ENCODE measurements at regions not wholly inside any gene's neighbourhood (a gene's known extent, or its start where the extent isn't known, plus 50 kb on each side); places are given as distances from the start of the nearest gene placed in this dataset.
"Not testable (repeated sequence)": the region's sequence is repeated elsewhere in the genome, so short reads cannot be mapped to it uniquely, and the experiment has no call there.

DNA sequence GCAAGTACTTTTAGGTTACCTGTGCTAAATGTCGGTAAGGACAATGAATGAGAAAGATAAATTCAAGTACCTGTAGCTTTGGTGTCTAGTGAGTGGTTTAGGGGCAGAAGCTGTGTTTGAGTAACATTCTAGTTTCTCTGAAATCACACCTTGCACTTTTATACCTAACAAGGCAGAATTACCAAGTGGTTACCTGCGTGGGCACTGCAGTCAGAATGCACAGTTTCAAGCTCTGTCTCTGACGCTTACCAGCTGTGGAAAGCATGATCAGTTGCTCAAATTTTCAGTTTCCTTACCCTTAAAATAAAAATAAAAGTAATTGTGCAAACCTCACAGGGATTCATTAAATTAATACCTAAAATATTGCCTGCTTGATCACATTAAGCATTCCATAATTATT is 846.9 kb upstream of the VRK2 start:
- no peak for TF ChIP-seq POLR2A (IDR thresholded peaks at IDR 0.05; ENCODE audit: low read depth, low read length)
- TF ChIP-seq POLR2AphosphoS5 (IDR thresholded peaks at IDR 0.05; ENCODE audit: low read depth, low read length): no peak
- no peak for TF ChIP-seq TAF1 (IDR thresholded peaks at IDR 0.05; ENCODE audit: borderline replicate concordance, low read depth, low read length)
- FAIRE-seq (no peak), DNase-seq (ENCODE audit: insufficient read length) (no peak)

GRCh38 chr2:57204364-57204763 is 842.2 kb upstream of the VRK2 start:
- DNase-seq (ENCODE audit: insufficient read length) (no peak), FAIRE-seq (no peak)
- TF ChIP-seq POLR2A (IDR thresholded peaks at IDR 0.05; ENCODE audit: low read depth, low read length) (no peak), TAF1 (IDR thresholded peaks at IDR 0.05; ENCODE audit: borderline replicate concordance, low read depth, low read length) (no peak), POLR2AphosphoS5 (IDR thresholded peaks at IDR 0.05; ENCODE audit: low read depth, low read length) (no peak)

GRCh38 chr2:57205241-57205640 is 841.4 kb upstream of the VRK2 start:
- DNase-seq (ENCODE audit: insufficient read length): no peak
- TF ChIP-seq POLR2A (IDR thresholded peaks at IDR 0.05; ENCODE audit: low read depth, low read length): no peak
- TF ChIP-seq TAF1 (IDR thresholded peaks at IDR 0.05; ENCODE audit: borderline replicate concordance, low read depth, low read length): no peak
- TF ChIP-seq POLR2AphosphoS5 (IDR thresholded peaks at IDR 0.05; ENCODE audit: low read depth, low read length): no peak
- no peak for FAIRE-seq

- TF ChIP-seq POLR2A (IDR thresholded peaks at IDR 0.05; ENCODE audit: low read depth, low read length) (no peak), POLR2AphosphoS5 (IDR thresholded peaks at IDR 0.05; ENCODE audit: low read depth, low read length) (no peak), TAF1 (IDR thresholded peaks at IDR 0.05; ENCODE audit: borderline replicate concordance, low read depth, low read length) (no peak)
- FAIRE-seq (no peak), DNase-seq (ENCODE audit: insufficient read length) (no peak)
These were observed 839.4 kb upstream of the VRK2 start for GRCh38 chr2:57207191-57207590.

- FAIRE-seq (no peak), DNase-seq (ENCODE audit: insufficient read length) (no peak)
- no peak for TF ChIP-seq TAF1 (IDR thresholded peaks at IDR 0.05; ENCODE audit: borderline replicate concordance, low read depth, low read length)
These were observed 836.8 kb upstream of the VRK2 start for GRCh38 chr2:57209799-57210198.

DNA sequence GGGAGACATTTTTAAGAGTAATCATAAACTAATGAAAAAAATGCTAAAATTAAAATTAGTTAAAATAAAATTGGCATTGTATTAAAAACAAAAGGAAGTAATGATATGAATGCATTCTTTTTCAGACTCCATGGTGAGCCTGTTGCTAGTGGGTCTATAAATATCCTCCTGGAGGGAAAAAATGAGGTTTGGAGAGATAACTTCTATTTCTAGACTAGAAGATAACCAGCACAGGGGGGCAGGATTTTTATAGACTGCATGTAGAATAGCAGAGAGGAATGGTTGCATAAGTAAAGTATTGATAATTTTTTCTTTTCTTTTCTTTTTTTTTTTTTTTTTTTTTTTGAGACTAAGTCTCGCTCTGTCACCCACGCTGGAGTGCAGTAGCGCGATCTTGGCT is 835.8 kb upstream of the VRK2 start:
- DNase-seq (ENCODE audit: insufficient read length) (no peak), FAIRE-seq (no peak)
- no peak for TF ChIP-seq TAF1 (IDR thresholded peaks at IDR 0.05; ENCODE audit: borderline replicate concordance, low read depth, low read length)
- no peak for TF ChIP-seq POLR2A (IDR thresholded peaks at IDR 0.05; ENCODE audit: low read depth, low read length)
- no peak for TF ChIP-seq POLR2AphosphoS5 (IDR thresholded peaks at IDR 0.05; ENCODE audit: low read depth, low read length)

GRCh38 chr2:57217013-57217412 is 829.6 kb upstream of the VRK2 start:
- no peak for DNase-seq (ENCODE audit: insufficient read length)
- FAIRE-seq: no peak
- TF ChIP-seq TAF1 (IDR thresholded peaks at IDR 0.05; ENCODE audit: borderline replicate concordance, low read depth, low read length) (no peak), POLR2AphosphoS5 (IDR thresholded peaks at IDR 0.05; ENCODE audit: low read depth, low read length) (no peak)

DNA sequence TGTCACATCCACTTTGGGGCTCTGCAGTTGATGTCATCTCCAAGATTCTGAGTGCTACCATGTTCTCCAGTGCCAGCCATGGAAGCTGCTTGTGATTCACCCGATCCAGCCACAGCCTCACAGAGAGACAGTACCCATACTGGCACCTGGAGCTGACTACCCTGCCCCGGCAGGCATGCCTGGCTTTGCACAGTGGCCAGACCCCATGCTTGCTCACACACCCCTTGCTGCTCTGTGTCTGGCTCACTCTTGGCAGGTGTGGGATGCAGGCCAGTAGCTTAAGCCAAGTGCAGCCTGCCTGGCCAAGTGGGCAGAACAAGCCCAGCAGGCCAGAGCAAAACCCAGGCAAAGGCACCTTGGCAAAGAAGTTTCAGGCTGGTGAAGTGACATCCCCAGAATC is 828.4 kb upstream of the VRK2 start:
- no peak for DNase-seq (ENCODE audit: insufficient read length)
- no peak for TF ChIP-seq POLR2A (IDR thresholded peaks at IDR 0.05; ENCODE audit: low read depth, low read length)
- TF ChIP-seq POLR2AphosphoS5 (IDR thresholded peaks at IDR 0.05; ENCODE audit: low read depth, low read length): no peak
- TF ChIP-seq TAF1 (IDR thresholded peaks at IDR 0.05; ENCODE audit: borderline replicate concordance, low read depth, low read length): no peak
- no peak for FAIRE-seq

DNA sequence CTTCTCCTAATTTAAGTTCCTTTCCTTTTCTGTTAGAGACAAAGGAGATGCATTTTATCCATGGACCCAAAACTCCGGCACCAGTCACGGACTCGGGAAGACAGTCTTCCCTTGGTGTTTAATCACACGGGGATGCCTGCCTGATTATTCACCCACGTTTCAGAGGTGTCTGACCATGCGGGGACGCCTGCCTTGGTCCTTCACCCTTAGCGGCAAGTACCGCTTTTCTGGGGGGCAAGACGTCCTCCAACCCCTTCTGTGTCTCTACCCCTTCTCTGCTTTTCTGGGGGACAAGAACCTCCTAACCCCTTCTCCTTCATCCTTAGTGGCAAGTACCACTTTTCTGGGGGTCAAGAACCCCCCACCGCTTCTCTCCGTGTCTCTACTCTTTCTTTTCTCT is 816.9 kb upstream of the VRK2 start:
- not testable (repeated sequence) for FAIRE-seq; DNase-seq (ENCODE audit: insufficient read length)

GRCh38 chr2:57232341-57232740 is 814.3 kb upstream of the VRK2 start:
- not testable (repeated sequence) for FAIRE-seq; DNase-seq (ENCODE audit: insufficient read length)

DNA sequence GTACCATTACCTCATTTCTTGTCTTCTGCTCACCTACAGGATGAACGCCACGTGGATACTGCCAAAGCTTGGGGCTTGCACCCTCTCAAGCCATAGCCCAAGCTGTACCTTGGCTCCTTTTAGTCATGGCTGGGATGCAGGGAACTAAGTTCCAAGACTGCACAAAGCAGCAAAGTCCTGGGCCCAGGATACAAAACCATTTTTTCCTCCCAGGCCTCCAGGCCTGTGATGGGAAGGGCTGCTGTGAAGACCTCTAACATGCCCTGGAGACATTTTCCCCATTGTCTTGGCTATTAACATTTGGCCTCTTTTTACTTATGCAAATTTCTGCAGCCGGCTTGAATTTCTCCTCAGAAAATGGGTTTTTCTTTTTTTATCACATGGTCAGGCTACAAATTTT is 795.1 kb upstream of the VRK2 start:
- FAIRE-seq; DNase-seq (ENCODE audit: insufficient read length): not testable (repeated sequence)

GRCh38 chr2:57276408-57276807 is 770.2 kb upstream of the VRK2 start:
- not testable (repeated sequence) for FAIRE-seq

DNA sequence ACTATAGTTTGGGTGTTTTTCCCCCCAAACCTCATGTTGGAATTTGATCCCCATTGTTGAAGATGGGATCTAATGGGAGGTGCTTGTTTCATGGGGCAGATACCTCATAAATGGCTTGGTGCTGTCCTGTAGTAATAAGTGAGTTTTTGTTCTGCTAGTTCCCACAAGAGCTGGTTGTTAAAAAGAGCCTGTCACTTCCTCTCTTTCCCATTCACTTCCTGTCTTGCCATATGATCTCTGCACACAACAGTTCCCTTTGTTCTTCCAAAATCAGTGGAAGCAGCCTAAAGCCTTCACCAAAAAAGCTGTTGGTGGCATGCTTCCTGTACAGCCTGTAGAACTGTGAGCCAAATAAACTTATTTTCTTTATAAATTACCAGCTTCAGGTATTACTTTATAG is 768.2 kb upstream of the VRK2 start:
- FAIRE-seq (no peak), DNase-seq (ENCODE audit: insufficient read length) (no peak)
- no peak for TF ChIP-seq POLR2AphosphoS5 (IDR thresholded peaks at IDR 0.05; ENCODE audit: low read depth, low read length)
- no peak for TF ChIP-seq TAF1 (IDR thresholded peaks at IDR 0.05; ENCODE audit: borderline replicate concordance, low read depth, low read length)
- no peak for TF ChIP-seq POLR2A (IDR thresholded peaks at IDR 0.05; ENCODE audit: low read depth, low read length)

More at GRCh38 chr2:57276408-57276807, 770.2 kb upstream of the VRK2 start:
- DNase-seq (ENCODE audit: insufficient read length): not testable (repeated sequence)

DNA sequence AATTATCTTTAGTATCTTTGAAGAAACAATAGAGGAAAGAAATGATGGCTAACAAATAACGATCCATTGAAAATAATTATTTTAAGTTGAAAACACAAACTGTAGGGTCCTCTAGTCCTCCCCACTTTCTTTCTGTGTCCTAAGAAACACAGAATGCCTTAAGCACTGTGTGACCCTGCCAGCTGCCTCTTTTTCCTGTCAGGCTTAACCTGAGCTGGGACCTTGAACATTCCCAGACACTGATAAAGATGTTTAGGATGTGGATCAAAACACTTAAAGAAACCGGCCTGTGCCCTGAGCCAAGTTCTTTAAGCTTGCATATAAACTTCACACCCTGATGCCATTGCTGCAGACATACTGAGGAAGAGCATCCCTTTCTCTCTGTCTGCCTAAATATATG is 755.4 kb upstream of the VRK2 start:
- no peak for DNase-seq (ENCODE audit: insufficient read length)
- FAIRE-seq: no peak
- TF ChIP-seq TAF1 (IDR thresholded peaks at IDR 0.05; ENCODE audit: borderline replicate concordance, low read depth, low read length) (no peak), POLR2A (IDR thresholded peaks at IDR 0.05; ENCODE audit: low read depth, low read length) (no peak), POLR2AphosphoS5 (IDR thresholded peaks at IDR 0.05; ENCODE audit: low read depth, low read length) (no peak)

Data from GM12892 (cell line).